B cell (primary cell): ENCODE measurements at regions not wholly inside any gene's neighbourhood (a gene's known extent, or its start where the extent isn't known, plus 50 kb on each side); places are given as distances from the start of the nearest gene placed in this dataset.
"Not testable (repeated sequence)": the region's sequence is repeated elsewhere in the genome, so short reads cannot be mapped to it uniquely, and the experiment has no call there.

Experiments used
- ATAC-seq: fragments of 200-7000 bp; cut with Tn5 transposase; one replicate; pipeline ENCODE4 v1.10.0; 2021; ENCODE audit warnings: low read depth, mild to moderate bottlenecking, moderate number of reproducible peaks, moderate library complexity
- CTCF ChIA-PET: fragments of 350-600 bp; sonication (Branson Sonifier 250); formaldehyde crosslinking; loops from one replicate; lab custom pipeline; 2021; ENCODE audit warnings: antibody characterized with exemption, inconsistent platforms; lab: Charles Lee
- POLR2A ChIA-PET: fragments of 350-600 bp; sonication (Branson Sonifier 250); formaldehyde crosslinking; loops from one replicate; lab custom pipeline; 2021; ENCODE audit warnings: antibody characterized with exemption; lab: Charles Lee
- DNase-seq: peaks from one replicate; pipeline ENCODE4 v3.0.0; 2013
- H2AFZ ChIP-seq: 2 replicates; pipeline ENCODE4 v1.6.1; 2012; ENCODE audit warnings: mild to moderate bottlenecking, low read depth, low read length; ENCODE audit not compliant: insufficient read depth, poor library complexity, severe bottlenecking
- H3K27ac ChIP-seq, 2 donors: 1 replicate in 1 of 2; 2 replicates in 1 of 2; pipeline ENCODE4 v1.5.1; 2012 to 2013; ENCODE audit warnings: low read length in 2 of 2, mild to moderate bottlenecking in 2 of 2, moderate library complexity in 1 of 2
- H3K27me3 ChIP-seq, 4 experiments: fragments of 200-600 bp in 1 of 4; sonication (generic) in 1 of 4; replicated peaks in 1 of 4; 1 replicate in 2 of 4; 2 replicates in 2 of 4; pipeline versions ENCODE4 v1.6.1 to v1.7.0; 2013 to 2016; ENCODE audit warnings: low read length in 3 of 4, mild to moderate bottlenecking in 2 of 4, mixed read lengths in 1 of 4, moderate library complexity in 1 of 4; ENCODE audit not compliant: insufficient read depth in 4 of 4, control insufficient read depth in 3 of 4; ENCODE audit errors: control extremely low read depth in 1 of 4
- H3K36me3 ChIP-seq, 2 experiments: replicated peaks in 1 of 2; 1 replicate in 1 of 2; 2 replicates in 1 of 2; pipeline versions ENCODE4 v1.6.1 to v1.7.1; 2013; ENCODE audit warnings: low read length in 1 of 2; ENCODE audit not compliant: insufficient read depth in 2 of 2, control insufficient read depth in 1 of 2; ENCODE audit errors: control extremely low read depth in 1 of 2, extremely low read depth in 1 of 2
- H3K4me1 ChIP-seq, 2 donors: fragments of 200-600 bp in 1 of 2; sonication (generic) in 1 of 2; 1 replicate in 1 of 2; 2 replicates in 1 of 2; pipeline versions ENCODE4 v1.5.1 to v1.6.1; 2013 to 2017; ENCODE audit warnings: low read length in 2 of 2; ENCODE audit not compliant: control insufficient read depth in 2 of 2, insufficient read depth in 2 of 2
- H3K4me2 ChIP-seq: replicated peaks from 2 replicates; pipeline ENCODE3; 2012; ENCODE audit warnings: mild to moderate bottlenecking, low read depth, low read length; ENCODE audit not compliant: poor library complexity, severe bottlenecking
- H3K4me3 ChIP-seq, 5 experiments: fragments of 200-600 bp in 1 of 5; sonication (generic) in 1 of 5; 1 replicate in 3 of 5; 2 replicates in 2 of 5; pipeline versions ENCODE4 v1.5.1 to v1.7.0; 2011 to 2016; ENCODE audit warnings: low read length in 4 of 5, mild to moderate bottlenecking in 4 of 5, low read depth in 2 of 5, control low read depth in 1 of 5, moderate library complexity in 1 of 5; ENCODE audit not compliant: insufficient read depth in 1 of 5; ENCODE audit errors: control extremely low read depth in 1 of 5, extremely low read depth in 1 of 5
- H3K79me2 ChIP-seq: fragments of 200-600 bp; sonication (generic); one replicate; pipeline ENCODE4 v1.6.0; 2016; ENCODE audit warnings: low read length; ENCODE audit not compliant: control insufficient read depth, insufficient read depth
- H3K9ac ChIP-seq: fragments of 200-600 bp; sonication (generic); 2 replicates; pipeline ENCODE4 v1.6.1; 2017; ENCODE audit warnings: mild to moderate bottlenecking, low read length, moderate library complexity
- H3K9me3 ChIP-seq, 3 donors: one replicate each; pipeline versions ENCODE4 v1.6.1 to v1.7.1; 2013; ENCODE audit warnings: low read length in 2 of 3; ENCODE audit not compliant: control insufficient read depth in 2 of 3, insufficient read depth in 1 of 3; ENCODE audit errors: control extremely low read depth in 1 of 3
- H4K20me1 ChIP-seq: 2 replicates; pipeline ENCODE4 v1.6.0; 2012; ENCODE audit warnings: mild to moderate bottlenecking, low read length; ENCODE audit not compliant: insufficient read depth, control insufficient read depth, poor library complexity, severe bottlenecking
- H3K27ac Mint-ChIP-seq: one replicate; pipeline ENCODE4 v1.8.0; 2021; ENCODE audit warnings: mixed read lengths
- H3K27me3 Mint-ChIP-seq: one replicate; pipeline ENCODE4 v1.8.0; 2021; ENCODE audit warnings: mixed read lengths
- H3K4me1 Mint-ChIP-seq: one replicate; pipeline ENCODE4 v1.8.0; 2021; ENCODE audit warnings: mixed read lengths
- H3K4me3 Mint-ChIP-seq: one replicate; pipeline ENCODE4 v1.8.0; 2021; ENCODE audit warnings: mixed read lengths
- H3K9me3 Mint-ChIP-seq: one replicate; pipeline ENCODE4 v1.8.0; 2022; ENCODE audit warnings: mixed read lengths; ENCODE audit not compliant: insufficient read depth
- EZH2 ChIP-seq: IDR thresholded peaks from 2 replicates; pipeline ENCODE4 v1.6.1; 2012; ENCODE audit warnings: borderline replicate concordance, low read depth, mild to moderate bottlenecking, moderate library complexity, low read length; ENCODE audit not compliant: insufficient read depth, poor library complexity, severe bottlenecking
- WGBS: methylation state at CpG from one replicate; pipeline ENCODE4 v1.1.5; 2013; ENCODE audit warnings: missing lambda C conversion rate; ENCODE audit not compliant: insufficient coverage; 5-methylcytosine and 5-hydroxymethylcytosine counted together
- intact Hi-C: fragments of 100-400 bp; cut with micrococcal nuclease; formaldehyde crosslinking; loops from one replicate; pipeline ENCODE4 v1.10.0; 2022
- TF ChIP-seq, protein P1 (sequence below): fragments of 200-600 bp; IDR thresholded peaks from one replicate; pipeline ENCODE4 v1.8.0; 2022; ENCODE audit warnings: antibody characterized with exemption, mild to moderate bottlenecking

DNA sequence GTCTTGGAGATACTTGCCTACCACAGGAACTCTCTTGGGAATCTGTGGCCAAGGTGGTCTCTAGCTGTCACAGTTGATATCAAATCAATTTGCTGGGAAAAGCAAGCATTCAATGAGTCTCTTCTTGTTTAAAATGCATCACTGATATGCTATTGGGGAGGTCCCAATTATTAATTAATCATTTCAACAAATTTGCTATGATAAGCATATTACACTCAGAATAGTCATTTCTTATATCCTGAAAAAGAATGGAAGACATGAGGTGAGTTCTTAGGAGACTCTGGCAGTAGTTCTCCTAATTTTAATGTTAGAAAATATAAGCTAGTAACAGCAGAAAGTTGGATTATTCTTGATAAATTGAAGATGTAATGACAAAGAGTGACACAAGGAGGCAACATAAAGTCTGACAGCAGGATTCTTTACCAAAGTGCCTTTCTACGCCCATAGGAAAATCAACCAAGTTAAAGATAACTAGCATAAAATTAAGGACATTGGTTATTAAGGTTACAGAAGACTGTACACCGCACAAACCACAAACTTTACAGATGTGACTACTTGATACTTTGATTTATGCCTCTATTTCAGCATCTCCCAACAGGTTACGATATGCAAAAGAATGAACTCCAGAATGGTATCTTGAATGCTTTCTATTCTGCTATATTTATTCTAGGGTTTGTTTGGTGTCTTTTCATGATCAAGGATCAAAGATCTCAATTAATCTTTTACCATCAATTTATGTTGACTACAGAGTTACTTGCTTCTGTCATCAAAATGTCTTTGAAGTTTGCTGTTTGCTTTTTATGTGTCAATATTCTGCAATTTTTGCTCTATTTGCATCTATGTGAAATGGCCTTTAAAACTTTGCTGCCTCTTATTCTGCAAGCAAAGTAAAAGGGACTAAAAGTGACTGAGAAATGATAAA is 349.6 kb upstream of the CLEC14A start:
- intact Hi-C loops = no loop called here
- no peaks in the 10 kb centered on the region for H3K27me3 Mint-ChIP-seq
- ATAC-seq (no peak), DNase-seq (no peak)
- TF ChIP-seq, protein P1, sequence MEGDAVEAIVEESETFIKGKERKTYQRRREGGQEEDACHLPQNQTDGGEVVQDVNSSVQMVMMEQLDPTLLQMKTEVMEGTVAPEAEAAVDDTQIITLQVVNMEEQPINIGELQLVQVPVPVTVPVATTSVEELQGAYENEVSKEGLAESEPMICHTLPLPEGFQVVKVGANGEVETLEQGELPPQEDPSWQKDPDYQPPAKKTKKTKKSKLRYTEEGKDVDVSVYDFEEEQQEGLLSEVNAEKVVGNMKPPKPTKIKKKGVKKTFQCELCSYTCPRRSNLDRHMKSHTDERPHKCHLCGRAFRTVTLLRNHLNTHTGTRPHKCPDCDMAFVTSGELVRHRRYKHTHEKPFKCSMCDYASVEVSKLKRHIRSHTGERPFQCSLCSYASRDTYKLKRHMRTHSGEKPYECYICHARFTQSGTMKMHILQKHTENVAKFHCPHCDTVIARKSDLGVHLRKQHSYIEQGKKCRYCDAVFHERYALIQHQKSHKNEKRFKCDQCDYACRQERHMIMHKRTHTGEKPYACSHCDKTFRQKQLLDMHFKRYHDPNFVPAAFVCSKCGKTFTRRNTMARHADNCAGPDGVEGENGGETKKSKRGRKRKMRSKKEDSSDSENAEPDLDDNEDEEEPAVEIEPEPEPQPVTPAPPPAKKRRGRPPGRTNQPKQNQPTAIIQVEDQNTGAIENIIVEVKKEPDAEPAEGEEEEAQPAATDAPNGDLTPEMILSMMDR = no peak
- no peak for TF ChIP-seq EZH2
- no peak overlapping the region for H3K27ac Mint-ChIP-seq
- ChIA-PET CTCF (no interaction called here), POLR2A (no interaction called here)
- Histone ChIP-seq H3K4me1 (no peaks in the 10 kb centered on the region), H3K27ac (no peak overlapping the region), H3K4me3 (no peak overlapping the region), H3K4me2 (no peak overlapping the region), H3K9me3 (peaks cover 0 to 11% (median 2%) of the 10 kb centered on the region in 3 donors), H3K9ac (no peak overlapping the region), H3K27me3 (no peaks in the 10 kb centered on the region), H4K20me1 (no peaks in the 10 kb centered on the region), H3K79me2 (no peaks in the 10 kb centered on the region), H3K36me3 (no peaks in the 10 kb centered on the region), H2AFZ (no peak overlapping the region)
- no peaks in the 10 kb centered on the region for H3K9me3 Mint-ChIP-seq
- no peak overlapping the region for H3K4me3 Mint-ChIP-seq
- H3K4me1 Mint-ChIP-seq = no peaks in the 10 kb centered on the region
- WGBS = no CpG with 5 or more reads among the region's 3 CpGs

DNA sequence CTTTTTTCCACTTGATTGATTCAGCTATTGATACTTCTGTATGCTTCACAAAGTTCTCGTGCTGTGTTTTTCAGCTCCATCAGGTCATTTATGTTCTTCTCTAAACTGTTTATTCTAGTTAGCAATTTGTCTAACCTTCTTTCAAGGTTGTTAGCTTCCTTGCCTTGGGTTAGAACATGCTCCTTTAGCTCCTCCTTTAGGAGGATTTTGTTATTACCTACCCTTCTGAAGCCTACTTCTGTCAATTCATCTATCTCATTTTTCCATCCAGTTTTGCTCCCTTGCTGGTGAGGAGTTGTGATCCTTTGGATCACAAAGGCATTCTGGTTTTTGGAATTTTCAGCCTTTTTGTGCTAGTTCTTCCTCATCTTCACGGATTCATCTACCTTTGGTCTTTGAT is 344.7 kb upstream of the CLEC14A start:
- H3K4me1 ChIP-seq, H3K27ac Mint-ChIP-seq, H3K4me1 Mint-ChIP-seq, H3K9me3 ChIP-seq, POLR2A ChIA-PET, CTCF ChIA-PET, H2AFZ ChIP-seq, H3K9ac ChIP-seq, H3K4me3 Mint-ChIP-seq, H3K27me3 Mint-ChIP-seq, H3K4me3 ChIP-seq, H3K27ac ChIP-seq, H3K36me3 ChIP-seq, H3K27me3 ChIP-seq, intact Hi-C loops, H3K79me2 ChIP-seq, ATAC-seq, H4K20me1 ChIP-seq, DNase-seq, H3K9me3 Mint-ChIP-seq, H3K4me2 ChIP-seq: not testable (repeated sequence)
- WGBS = 86% methylated on average over 1 of the region's 2 CpGs
